Coronary artery (tissue), 2 donors: ENCODE measurements at regions not wholly inside any gene's neighbourhood (a gene's known extent, or its start where the extent isn't known, plus 50 kb on each side); places are given as distances from the start of the nearest gene placed in this dataset.
"Not testable (repeated sequence)": the region's sequence is repeated elsewhere in the genome, so short reads cannot be mapped to it uniquely, and the experiment has no call there.

ENCODE experiments used
- DNase-seq: peaks from one replicate; pipeline ENCODE4 v3.0.0-alpha.2; 2017; ENCODE audit warnings: low spot score
- H3K27ac ChIP-seq, 2 donors: fragments of 200-600 bp; sonication (generic); one replicate each; pipeline ENCODE4 v1.5.1; 2016 to 2019
- H3K4me3 ChIP-seq: fragments of 200-600 bp; sonication (generic); 2 replicates; pipeline ENCODE4 v1.5.1; 2016; ENCODE audit warnings: mild to moderate bottlenecking, moderate library complexity
- CTCF ChIP-seq: fragments of 200-600 bp; sonication (generic); IDR thresholded peaks from one replicate; pipeline ENCODE4 v1.5.1; 2019; ENCODE audit warnings: antibody characterized with exemption

DNA sequence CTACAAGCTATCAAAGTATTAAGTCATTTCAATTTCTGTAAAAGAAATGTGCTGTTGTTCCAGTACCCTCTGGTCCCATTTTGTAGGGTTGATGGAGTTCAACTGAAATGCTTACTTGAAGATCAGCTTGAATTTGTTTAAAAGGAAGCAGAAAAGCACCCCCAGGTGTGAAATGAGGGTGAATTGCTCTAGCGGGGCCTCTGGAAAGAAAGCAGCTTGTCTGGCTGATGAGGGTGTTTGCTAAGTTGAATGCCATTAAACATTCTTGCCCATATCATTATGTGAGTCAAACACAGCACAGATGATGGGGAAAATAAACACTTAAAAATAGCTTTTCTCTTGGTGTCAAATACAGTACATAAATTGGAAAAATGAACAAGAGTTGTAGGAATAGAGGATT, 280.3 kb downstream of the RAB38 start:
- H3K4me3 ChIP-seq: no peak overlapping the region
- no peak overlapping the region for H3K27ac ChIP-seq
- no peak for DNase-seq
- no peak for TF ChIP-seq CTCF

GRCh38 chr11:87892291-87892690, 283.0 kb downstream of the RAB38 start:
- no peak for DNase-seq
- no peak overlapping the region for H3K4me3 ChIP-seq
- no peak for TF ChIP-seq CTCF
- H3K27ac ChIP-seq: no peak overlapping the region

GRCh38 chr11:87889126-87889525, 286.1 kb downstream of the RAB38 start:
- Histone ChIP-seq H3K27ac (no peak overlapping the region), H3K4me3 (no peak overlapping the region)
- DNase-seq: no peak
- no peak for TF ChIP-seq CTCF

GRCh38 chr11:87885084-87885483, 290.2 kb downstream of the RAB38 start:
- not testable (repeated sequence) for DNase-seq, H3K27ac ChIP-seq, H3K4me3 ChIP-seq

- H3K4me3 ChIP-seq: no peak overlapping the region
- TF ChIP-seq CTCF: no peak
- no peak overlapping the region for H3K27ac ChIP-seq
- no peak for DNase-seq
These were observed 296.1 kb downstream of the RAB38 start for GRCh38 chr11:87879118-87879517.

GRCh38 chr11:87878373-87878825, 296.8 kb downstream of the RAB38 start:
- no peak for TF ChIP-seq CTCF
- Histone ChIP-seq H3K27ac (no peak overlapping the region), H3K4me3 (no peak overlapping the region)
- no peak for DNase-seq

DNA sequence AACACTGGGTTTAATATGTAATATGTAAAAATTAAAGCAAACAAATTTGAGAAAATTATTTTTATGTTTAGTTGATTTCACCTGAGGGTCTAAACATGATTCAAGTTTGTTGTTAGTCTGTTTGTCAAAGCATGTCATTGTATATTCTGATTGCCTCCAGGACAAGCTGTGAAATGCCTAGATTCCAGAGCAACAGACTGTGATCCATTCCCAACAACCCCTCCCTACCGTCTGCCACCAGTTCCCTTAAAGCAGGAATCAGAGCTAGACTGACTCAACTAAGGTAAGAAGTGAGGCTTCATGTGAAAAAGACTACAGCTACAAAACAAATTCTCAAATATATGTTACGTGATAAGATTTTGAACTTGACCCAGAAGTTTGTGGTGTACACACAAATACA, 304.2 kb downstream of the RAB38 start:
- Histone ChIP-seq H3K4me3 (no peak overlapping the region), H3K27ac (no peak overlapping the region)
- TF ChIP-seq CTCF: no peak
- DNase-seq: no peak

DNA sequence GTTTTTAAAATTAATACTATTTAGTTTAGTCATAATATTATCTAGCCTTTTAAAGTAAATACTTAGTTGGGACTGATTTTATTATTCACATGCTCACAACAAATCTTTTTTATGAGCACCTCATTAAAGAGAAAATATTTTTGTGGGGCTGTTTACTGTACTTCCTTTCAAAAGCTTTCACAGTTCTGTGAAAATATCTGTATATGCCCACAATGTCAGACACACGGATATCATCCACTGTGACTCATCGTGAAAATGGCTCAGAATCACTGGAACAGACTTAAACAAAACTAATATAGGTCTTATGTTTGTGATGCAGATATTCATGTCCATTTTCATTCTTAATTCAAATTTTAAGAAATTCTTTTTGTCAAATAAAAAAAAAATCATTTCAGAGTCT, 305.2 kb downstream of the RAB38 start:
- DNase-seq: no peak
- H3K4me3 ChIP-seq: no peak overlapping the region
- no peak for TF ChIP-seq CTCF
- no peak overlapping the region for H3K27ac ChIP-seq
